Choroid plexus epithelial cell (primary cell): ENCODE measurements at regions not wholly inside any gene's neighbourhood (a gene's known extent, or its start where the extent isn't known, plus 50 kb on each side); places are given as distances from the start of the nearest gene placed in this dataset.

Experiments
- DNase-seq: peaks from one replicate; pipeline ENCODE4 v3.0.0-alpha.2; 2010; ENCODE audit warnings: low read depth
- H3K4me3 ChIP-seq: 2 replicates; pipeline ENCODE4 v1.5.1; 2011; ENCODE audit warnings: low read depth, mild to moderate bottlenecking, control low read depth, low read length, moderate library complexity
- TF ChIP-seq, protein P1 (sequence below): conservative IDR thresholded peaks from 2 replicates; pipeline ENCODE4 v1.5.1; 2011; ENCODE audit warnings: low read depth, mild to moderate bottlenecking, control low read depth, inconsistent platforms, low read length, moderate library complexity

DNA sequence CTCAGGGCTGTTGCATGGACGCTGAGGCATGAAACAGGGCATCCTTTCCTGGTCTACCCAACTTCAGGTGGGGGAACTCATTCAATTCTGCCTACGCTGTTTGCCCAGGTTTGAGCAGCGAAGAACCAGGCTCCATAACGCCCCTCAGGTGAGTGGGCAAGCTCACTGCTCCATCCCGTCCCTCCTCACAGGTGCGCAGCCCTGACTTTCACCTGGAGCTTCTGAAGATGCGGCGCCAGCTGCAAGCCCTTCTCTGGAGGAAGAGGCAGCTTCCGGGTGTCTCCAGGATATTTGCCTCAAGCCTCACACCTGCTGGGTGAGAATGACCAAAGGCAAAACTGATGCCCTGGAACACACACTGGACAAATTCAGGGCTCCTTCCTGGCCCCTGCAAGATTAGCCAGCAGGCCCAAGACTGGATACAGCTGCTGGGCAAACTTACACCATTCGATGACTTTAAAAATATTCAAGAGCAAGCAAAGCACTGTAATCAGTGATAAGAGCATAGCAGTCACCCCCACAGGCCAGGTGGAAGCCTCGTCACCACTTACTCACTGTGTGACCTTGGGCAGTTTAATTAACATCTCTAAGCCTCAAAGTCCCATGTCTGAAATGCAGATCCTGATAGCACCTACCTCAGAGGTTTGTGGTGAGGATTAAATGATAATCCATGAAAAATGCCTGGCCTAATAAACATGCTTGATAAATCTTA lies 97.7 kb downstream of the GYPC start:
- TF ChIP-seq, protein P1, sequence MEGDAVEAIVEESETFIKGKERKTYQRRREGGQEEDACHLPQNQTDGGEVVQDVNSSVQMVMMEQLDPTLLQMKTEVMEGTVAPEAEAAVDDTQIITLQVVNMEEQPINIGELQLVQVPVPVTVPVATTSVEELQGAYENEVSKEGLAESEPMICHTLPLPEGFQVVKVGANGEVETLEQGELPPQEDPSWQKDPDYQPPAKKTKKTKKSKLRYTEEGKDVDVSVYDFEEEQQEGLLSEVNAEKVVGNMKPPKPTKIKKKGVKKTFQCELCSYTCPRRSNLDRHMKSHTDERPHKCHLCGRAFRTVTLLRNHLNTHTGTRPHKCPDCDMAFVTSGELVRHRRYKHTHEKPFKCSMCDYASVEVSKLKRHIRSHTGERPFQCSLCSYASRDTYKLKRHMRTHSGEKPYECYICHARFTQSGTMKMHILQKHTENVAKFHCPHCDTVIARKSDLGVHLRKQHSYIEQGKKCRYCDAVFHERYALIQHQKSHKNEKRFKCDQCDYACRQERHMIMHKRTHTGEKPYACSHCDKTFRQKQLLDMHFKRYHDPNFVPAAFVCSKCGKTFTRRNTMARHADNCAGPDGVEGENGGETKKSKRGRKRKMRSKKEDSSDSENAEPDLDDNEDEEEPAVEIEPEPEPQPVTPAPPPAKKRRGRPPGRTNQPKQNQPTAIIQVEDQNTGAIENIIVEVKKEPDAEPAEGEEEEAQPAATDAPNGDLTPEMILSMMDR, result no peak
- H3K4me3 ChIP-seq, result no peak overlapping the region
- no peak for DNase-seq

DNA sequence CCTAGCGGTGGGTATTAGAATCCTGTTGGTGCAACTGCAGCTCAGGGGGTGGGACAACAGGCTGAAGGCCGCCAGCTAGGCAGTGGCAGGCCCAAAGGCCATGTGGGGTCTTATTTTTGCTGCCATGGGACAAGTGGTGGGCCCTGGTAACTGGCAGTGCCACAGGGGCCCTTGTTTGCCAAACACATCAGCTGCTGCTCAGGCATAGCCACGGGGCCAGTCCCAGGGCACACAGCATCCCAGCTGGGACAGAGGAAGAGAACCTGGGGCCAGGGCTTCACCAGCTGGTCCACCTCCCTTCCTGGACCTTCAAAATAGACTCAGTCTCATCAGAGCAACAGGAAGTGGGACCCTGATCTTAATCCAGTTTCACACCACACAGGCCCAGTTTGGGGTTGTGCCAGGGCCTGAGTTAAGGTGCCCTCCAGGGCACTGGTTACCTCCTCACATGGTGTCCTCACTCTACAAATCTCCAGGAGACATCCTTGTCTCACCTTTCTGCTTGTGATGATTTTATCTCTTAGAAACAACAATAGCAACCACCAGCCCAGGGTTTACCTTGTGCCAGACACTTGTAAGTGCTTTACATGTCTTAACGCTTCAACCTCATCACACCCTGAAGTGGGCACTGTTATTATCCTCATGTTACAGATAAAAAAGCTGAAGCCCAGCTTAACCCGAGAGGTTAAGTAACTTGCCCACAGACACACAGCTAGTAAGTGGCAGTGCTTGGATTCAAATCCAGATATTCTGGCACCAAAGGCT lies 98.5 kb downstream of the GYPC start:
- DNase-seq, result no peak
- TF ChIP-seq, protein P1, result no peak
- H3K4me3 ChIP-seq, result no peak overlapping the region

DNA sequence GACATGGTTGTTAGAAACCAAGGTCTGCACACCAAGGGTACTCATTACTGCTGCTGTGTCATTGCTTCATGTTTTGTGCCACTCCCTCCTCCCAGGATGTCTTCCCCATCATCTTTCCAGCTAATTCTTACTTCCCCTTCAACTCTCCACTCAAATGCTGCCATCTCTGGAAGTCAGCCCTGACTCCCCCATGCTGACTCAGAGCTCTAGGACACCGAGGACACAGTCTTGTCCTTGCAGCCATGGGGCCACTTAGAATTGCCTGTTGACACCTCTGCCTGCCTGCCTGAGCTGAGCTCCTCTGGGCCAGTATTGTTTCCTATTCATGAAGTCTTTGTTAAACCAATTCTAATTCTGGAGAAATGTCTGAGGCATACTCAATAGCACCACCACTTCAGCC lies 100.2 kb downstream of the GYPC start:
- DNase-seq, result no peak
- H3K4me3 ChIP-seq, result no peak overlapping the region
- TF ChIP-seq, protein P1, result no peak

DNA sequence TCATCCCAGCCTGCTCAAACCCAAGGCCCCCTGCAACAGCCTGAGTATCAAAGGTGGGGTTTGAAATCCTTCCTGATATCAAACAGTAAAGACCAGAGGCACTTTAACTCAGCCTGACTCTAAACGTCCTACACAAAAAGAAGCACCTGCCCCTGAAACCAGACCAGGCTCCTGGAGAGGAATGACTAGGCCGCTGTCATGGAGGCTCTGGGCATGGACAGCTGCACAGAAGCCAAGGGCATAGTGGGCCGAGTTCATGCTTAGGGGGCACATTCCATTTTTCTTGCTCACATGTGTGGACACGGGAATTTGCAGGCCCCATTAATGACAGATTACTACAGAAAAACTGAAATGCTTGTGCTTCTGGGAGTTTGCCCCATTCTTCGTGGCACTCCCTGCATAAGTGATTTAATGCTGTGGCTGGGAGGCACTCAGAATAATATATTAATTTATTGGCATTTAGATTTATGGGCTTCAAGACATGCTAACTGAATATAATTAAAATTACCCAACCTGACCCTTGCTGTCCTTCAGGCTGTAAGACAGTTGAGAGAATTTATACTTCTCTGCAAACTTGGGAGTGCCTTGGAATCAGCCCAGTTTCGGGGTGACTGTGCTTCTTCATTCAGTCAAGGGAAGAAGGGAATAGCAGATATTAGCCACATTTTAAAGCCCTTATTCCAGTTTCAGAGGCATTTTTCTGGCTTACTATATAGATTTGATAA lies 105.5 kb downstream of the GYPC start:
- H3K4me3 ChIP-seq, result no peak overlapping the region
- DNase-seq, result no peak
- TF ChIP-seq, protein P1, result no peak

DNA sequence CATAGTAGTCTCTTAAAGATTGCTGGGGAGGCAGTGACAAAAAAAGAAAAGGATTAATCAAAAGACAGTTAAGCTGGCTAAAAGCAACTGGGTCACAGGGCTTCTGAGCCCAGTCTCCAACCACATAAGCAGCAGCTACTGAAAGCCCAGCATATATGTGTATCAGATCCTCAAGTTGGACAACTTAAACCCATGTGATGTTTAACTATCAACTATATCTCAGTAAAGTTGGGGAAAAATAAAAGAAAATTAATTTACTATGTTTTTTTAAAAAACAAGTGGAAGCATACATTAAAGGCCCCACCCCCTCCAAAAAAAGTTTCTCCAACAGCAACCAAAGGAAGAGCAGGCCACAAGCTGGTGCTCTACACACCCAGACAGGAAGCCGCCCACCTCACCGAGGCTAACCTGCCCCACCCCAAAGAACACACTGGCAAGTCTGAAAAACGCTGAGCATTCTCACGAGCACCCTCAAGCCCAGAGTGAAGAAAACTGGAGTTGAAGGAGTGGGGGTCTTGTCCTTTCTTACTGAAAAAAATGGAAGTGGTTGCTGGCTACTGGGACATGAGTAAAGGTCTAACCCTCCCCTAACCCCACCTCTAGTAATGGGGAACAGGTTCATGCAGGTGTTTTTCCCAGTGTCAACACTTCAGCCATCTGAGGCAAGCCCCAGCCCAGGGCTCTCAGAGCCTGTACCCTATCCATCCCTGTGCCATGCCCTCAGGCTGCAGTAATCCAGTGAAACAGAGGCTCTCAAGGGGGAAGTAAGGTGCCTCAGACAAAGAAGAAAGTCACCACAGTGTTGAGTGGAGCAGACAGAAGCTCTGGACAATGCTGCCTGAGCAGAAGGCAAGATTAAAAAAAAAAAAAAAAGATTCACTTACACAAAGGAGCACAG lies 106.3 kb downstream of the GYPC start:
- TF ChIP-seq, protein P1, result no peak
- H3K4me3 ChIP-seq, result no peak overlapping the region
- DNase-seq, result no peak

DNA sequence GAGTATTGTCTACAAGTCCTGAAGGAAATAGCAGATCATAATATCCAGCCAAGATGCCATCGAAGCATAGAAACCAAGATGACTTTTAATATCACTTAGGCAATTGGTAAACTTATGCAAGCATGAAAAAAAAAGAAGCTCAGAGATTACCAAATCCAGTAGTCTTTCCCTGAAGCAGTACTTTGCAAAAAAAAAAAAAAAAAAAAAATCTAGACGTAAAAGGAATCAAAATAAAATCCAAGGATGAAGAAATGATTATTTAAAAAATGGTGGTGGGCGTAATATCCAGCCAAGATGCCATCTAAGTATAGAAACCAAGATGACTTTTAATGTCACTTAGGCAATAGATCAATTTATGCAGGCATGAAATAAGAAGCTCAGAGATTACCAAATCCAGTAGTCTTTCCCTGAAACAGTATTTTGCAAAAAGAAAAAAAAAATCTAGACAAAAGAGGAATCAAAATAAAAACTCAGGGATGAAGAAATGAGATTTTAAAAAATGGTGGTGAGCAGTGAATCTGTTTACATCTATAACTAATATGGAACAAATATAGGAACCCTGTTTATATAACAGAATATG lies 108.8 kb downstream of the GYPC start:
- no peak overlapping the region for H3K4me3 ChIP-seq
- DNase-seq, result no peak
- TF ChIP-seq, protein P1, result no peak
